Loucy (cell line): ENCODE measurements at regions not wholly inside any gene's neighbourhood (a gene's known extent, or its start where the extent isn't known, plus 50 kb on each side); places are given as distances from the start of the nearest gene placed in this dataset.

Experiments
- CTCF ChIP-seq: fragments of 200-600 bp; sonication (generic); conservative IDR thresholded peaks from 2 replicates; pipeline ENCODE4 v1.5.1; 2014; ENCODE audit warnings: mild to moderate bottlenecking, antibody characterized with exemption, low read length
- EZH2phosphoT487 ChIP-seq: fragments of 200-600 bp; IDR thresholded peaks from 2 replicates; pipeline ENCODE4 v1.6.1; 2018; ENCODE audit warnings: antibody characterized with exemption, mild to moderate bottlenecking, moderate library complexity, borderline replicate concordance

DNA sequence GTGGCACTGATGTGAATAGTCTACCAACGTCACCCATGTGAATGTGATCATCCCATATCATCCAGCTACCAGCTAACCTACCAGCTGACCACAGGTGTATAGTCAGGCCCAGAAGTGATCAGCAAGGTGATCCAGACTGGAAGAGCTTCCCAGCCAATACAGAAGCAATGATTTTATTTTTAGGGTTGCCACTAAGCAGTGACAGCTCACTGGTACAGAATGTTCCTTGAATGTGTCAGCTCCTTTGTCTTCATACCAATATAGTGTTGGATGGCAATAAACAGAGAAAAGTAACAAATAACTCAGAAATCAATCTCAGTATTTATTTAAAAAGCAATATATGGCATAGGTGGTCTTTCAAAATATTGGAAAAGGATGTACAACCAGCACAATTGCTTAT lies 361.8 kb upstream of the CPEB2 start:
- no peak for TF ChIP-seq CTCF
- no peak for TF ChIP-seq EZH2phosphoT487
